GM19324 (cell line): ENCODE measurements at regions not wholly inside any gene's neighbourhood (a gene's known extent, or its start where the extent isn't known, plus 50 kb on each side); places are given as distances from the start of the nearest gene placed in this dataset.

ENCODE experiments used
- ATAC-seq: cut with Tn5 transposase; IDR thresholded peaks from one replicate; pipeline ENCODE4 v1.9.1; 2021; ENCODE audit warnings: mild to moderate bottlenecking, moderate library complexity; ENCODE audit not compliant: unreplicated experiment, low FRiP score

GRCh38 chr17:71208111-71208704, 912.6 kb upstream of the SOX9 start:
- ATAC-seq, result no peak

DNA sequence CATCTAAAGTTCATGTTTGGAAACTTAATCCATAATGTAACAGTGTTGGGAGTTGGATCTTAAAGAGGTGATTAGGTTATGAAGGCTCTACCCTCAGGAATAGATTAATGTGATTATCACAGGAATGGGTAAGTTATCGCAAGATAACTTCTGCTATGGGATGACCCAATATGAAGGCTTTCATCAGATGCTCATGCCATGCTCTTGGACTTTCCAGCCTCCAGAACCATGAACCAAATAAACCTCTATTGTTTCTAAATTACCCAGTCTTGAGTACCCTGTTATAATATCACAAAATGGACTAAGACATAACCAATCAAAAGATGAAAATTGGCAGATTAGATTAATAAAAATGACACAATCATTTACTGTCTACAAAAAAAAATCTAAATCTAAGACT, 906.9 kb upstream of the SOX9 start:
- no peak for ATAC-seq

- ATAC-seq, result no peak
Observed at GRCh38 chr17:71217769-71218168, 903.1 kb upstream of the SOX9 start.

- ATAC-seq, result no peak
Observed at GRCh38 chr17:71224824-71225575, 895.8 kb upstream of the SOX9 start.

GRCh38 chr17:71227841-71228240, 893.0 kb upstream of the SOX9 start:
- no peak for ATAC-seq

- no peak for ATAC-seq
Observed at GRCh38 chr17:71229070-71229469, 891.8 kb upstream of the SOX9 start.

GRCh38 chr17:71232801-71233559, 887.8 kb upstream of the SOX9 start:
- ATAC-seq, result no peak

DNA sequence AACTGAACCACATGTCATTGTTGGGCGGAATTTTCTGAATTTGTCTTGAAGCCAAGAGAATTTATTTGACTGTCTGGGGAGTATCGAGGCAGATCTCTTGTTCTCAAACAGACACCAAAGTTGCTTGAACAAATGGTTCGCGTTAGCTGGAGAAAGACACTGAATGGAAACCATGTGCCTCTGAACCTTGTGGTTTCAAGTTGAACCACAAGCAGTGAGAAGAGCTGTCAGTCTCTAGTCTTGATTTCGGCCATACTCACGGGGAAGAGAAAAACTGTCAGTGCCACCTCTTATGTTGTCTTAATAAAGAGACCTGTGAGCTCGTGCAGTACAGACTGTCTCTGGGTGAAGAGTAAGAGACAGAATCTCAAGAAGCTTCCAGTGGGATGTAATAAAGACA, 886.5 kb upstream of the SOX9 start:
- ATAC-seq, result no peak

- ATAC-seq, result no peak
Observed at GRCh38 chr17:71237903-71238538, 882.8 kb upstream of the SOX9 start.

DNA sequence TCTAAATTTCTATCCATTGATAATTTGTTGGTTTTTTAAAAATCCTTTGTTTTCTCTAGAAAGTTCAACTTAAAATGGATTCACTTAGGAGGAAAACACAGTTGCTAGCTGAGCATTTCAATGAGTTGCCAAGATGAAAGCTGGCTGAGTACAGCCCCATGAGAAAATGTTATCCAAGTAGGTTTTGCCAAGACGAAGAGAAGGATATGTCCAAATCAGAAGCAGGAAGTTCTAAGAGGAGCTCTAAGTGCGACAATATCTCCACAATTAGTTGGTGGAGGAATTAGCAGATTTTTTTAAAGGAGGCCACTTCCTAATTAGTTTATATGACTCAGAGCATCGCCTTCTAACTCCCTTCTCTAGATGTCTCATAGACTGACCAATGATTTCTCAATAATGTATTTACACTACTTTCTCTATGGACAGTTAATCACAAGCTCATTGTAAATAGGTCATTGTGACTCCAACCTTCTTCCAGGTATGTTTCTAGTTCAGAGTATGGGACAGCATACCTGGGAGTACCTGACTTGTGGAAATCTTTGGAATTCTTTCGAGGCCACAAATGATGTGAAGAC, 873.3 kb upstream of the SOX9 start:
- ATAC-seq, result no peak

DNA sequence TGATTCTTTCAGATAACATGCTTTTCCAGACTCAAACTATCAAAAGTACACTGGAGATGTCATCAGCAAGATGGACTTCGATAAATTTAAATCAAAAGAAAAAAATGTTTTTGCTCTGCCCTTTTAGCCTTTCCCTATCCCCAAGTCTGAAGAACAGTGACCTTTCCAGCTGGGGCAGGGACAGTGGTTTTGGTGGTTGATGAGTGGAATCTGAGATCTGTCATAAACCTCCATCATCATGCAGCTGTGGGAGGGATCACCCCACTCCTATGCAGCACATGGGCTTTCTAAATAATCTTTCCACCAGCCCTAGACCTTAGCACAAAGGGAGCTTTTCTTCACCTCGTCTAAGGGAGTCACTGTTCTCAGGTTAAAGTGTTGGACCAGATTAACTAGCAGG, 869.5 kb upstream of the SOX9 start:
- no peak for ATAC-seq

- no peak for ATAC-seq
Observed at GRCh38 chr17:71251951-71252350, 868.9 kb upstream of the SOX9 start.

- no peak for ATAC-seq
Observed at GRCh38 chr17:71252436-71252835, 868.4 kb upstream of the SOX9 start.

DNA sequence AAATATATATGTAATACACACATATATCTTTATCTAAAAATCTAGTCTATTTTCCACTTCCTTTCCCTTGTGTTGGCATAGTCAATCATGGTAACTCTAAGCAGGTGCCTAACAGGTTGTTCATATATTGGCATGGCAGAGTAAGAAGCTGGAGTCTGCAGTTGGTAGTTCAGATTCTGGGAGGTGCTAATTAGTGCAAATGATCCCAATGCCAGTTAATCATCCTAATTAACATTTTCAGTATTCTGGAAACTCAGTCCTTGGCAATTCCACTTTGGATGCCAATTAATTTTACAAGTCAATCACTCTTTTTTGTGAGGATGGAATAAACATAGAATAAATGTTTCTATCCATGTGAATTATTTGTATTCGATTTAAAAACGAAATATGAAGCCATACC, 863.7 kb upstream of the SOX9 start:
- ATAC-seq, result no peak

DNA sequence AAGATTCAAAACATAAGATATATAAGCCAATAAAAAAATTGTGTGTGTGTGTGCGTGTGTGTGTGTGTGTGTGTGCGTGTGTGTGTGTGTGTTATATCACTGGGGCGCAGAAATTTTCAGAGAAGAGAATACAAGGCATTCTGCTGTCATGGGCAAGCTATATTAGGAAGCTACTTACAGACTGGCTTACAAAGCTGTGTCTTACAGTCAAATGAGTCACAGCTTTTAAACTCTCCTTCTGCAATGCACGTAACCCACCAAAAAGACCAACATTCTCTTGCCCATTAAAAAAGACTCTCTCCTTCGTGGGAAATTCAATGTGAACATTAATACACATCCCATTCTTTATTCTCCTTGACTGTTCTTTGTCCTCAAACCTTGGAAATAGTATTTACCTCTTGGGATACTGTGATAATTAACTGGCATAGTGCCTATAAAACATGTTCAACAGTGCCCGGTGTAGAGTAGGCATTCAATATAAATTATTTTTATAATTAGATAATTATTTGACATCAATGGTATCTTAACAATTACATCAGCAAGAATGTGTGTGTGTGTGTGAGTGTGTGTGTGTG, 860.4 kb upstream of the SOX9 start:
- ATAC-seq, result no peak

GRCh38 chr17:71262586-71262985, 858.2 kb upstream of the SOX9 start:
- no peak for ATAC-seq

DNA sequence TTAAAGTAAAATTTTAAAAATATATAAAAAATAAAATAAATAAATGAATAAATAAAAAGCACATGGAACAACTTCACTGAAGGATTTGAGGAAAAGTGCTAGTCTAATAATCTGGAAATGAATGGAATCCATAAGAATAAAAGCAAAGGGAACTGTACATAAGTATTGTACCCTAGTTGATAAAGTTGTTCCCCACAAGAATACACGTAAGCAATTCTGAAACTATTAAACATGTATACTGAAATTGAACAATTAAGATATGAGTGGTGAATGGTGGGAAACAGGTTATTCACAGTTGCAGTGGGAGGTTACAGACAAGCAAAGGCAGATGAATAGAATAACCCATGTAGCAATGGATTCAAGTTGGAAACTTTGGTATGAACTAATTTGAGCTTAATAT, 853.2 kb upstream of the SOX9 start:
- ATAC-seq, result no peak

DNA sequence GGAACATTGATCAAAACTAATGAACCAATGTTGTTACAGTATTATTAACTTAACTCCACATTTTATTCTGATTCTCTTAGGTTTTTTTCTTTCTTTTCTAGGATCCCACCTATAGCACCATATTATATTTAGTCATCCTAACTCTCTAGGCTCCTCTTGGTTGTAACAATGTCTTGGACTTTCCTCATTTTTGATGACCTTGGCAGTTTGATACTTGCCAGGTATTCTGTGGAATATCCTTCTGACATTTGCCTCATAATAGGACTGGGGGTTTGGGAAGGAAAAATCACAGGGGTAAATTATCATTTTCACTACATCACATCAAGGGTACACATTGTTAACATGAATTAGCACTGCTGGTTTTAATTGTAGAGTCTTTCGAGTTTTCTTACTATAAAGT, 851.6 kb upstream of the SOX9 start:
- ATAC-seq, result no peak

DNA sequence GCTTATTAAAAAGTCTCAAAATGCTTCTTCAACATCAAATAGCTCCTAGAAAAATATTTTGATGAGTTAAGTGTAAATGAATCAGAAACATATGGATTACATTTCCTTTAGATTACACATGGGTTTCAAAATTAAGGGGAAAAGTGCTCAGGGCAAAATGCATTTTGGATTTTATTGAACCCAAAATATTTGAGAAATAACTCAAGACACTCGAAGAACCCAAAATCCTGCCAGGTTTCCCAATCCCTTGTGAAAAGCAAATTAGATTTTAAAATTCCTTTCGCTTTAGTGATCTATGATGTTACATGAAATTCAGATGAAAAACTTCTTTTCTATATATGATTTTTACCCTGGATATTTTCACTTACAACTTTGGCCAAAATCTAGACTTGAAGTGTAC, 847.4 kb upstream of the SOX9 start:
- no peak for ATAC-seq

- ATAC-seq, result no peak
Observed at GRCh38 chr17:71276079-71276478, 844.7 kb upstream of the SOX9 start.

DNA sequence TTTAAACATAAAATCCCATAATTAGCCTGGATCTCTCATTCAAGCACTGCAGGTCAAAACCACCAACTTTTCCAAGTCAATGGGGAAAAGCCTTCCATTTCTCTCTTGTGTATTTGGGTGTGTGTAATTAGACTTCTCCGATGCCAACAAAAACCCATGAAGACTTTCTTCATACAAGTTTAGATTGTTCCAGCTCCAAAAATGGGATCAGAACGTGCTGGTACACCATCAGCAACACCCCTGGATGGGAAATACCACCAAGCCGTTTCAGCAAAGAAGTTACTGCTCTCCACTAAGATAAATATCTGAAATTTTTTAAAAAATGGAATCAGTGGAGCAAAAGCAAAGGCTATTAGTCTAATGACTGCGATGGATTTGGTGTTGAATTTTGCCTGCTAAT, 837.3 kb upstream of the SOX9 start:
- no peak for ATAC-seq
